ENCODE measurements at regions not wholly inside any gene's neighbourhood (a gene's known extent, or its start where the extent isn't known, plus 50 kb on each side); places are given as distances from the start of the nearest gene placed in this dataset.

DNA sequence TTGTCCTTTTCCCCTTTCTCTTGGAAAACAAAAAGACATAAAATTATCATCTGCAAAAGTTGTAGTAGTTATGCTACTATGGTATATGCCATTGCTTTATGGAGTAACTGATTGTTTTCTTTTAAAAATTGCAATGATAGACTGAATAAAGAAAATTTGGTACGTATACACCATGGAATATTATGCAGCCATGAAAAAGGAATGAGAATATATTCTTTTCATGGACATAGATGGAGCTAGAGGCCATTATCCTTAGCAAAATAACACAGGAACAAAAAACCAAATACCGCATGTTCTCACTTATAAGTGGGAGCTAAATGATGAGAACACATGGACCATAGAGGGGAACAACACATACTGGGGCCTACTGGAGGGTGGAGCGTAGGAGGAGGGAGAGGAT lies 538.8 kb downstream of the PLXDC2 start:
- Histone ChIP-seq H3K9me3 (ENCODE audit: control insufficient read depth in 4 of 4, low read length in 3 of 4) (peaks cover 0 to 3% (median 0%) of the 10 kb centered on the region in 4 donors), H3K4me1 (ENCODE audit: control insufficient read depth in 4 of 4, insufficient read depth in 4 of 4, low read length in 3 of 4) (no peaks in the 10 kb centered on the region), H3K36me3 (ENCODE audit: control insufficient read depth in 4 of 4, insufficient read depth in 3 of 4, low read depth in 1 of 4, low read length in 3 of 4) (no peaks in the 10 kb centered on the region), H3K4me3 (ENCODE audit: low read depth in 1 of 3, low read length in 3 of 3) (no peak overlapping the region), H3K9ac (ENCODE audit: low read depth in 1 of 2, low read length in 2 of 2) (no peak overlapping the region), H3K27ac (ENCODE audit: low read depth in 1 of 2, low read length in 2 of 2) (no peak overlapping the region), H3K27me3 (ENCODE audit: control insufficient read depth in 4 of 4, insufficient read depth in 4 of 4, low read length in 3 of 4) (no peaks in the 10 kb centered on the region)
- TF ChIP-seq EGR1 (IDR thresholded peaks at IDR 0.05; ENCODE audit: low read depth in 2 of 2) (no peak), GABPA (IDR thresholded peaks at IDR 0.05 in 1 of 2, conservative IDR thresholded peaks at IDR 0.05 in 1 of 2) (no peak), SP1 (IDR thresholded peaks at IDR 0.05) (no peak), YY1 (IDR thresholded peaks at IDR 0.05) (no peak)
- TF ChIP-seq, protein P1, sequence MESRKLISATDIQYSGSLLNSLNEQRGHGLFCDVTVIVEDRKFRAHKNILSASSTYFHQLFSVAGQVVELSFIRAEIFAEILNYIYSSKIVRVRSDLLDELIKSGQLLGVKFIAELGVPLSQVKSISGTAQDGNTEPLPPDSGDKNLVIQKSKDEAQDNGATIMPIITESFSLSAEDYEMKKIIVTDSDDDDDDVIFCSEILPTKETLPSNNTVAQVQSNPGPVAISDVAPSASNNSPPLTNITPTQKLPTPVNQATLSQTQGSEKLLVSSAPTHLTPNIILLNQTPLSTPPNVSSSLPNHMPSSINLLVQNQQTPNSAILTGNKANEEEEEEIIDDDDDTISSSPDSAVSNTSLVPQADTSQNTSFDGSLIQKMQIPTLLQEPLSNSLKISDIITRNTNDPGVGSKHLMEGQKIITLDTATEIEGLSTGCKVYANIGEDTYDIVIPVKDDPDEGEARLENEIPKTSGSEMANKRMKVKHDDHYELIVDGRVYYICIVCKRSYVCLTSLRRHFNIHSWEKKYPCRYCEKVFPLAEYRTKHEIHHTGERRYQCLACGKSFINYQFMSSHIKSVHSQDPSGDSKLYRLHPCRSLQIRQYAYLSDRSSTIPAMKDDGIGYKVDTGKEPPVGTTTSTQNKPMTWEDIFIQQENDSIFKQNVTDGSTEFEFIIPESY (IDR thresholded peaks at IDR 0.05), result no peak
- TF ChIP-seq, protein P2, sequence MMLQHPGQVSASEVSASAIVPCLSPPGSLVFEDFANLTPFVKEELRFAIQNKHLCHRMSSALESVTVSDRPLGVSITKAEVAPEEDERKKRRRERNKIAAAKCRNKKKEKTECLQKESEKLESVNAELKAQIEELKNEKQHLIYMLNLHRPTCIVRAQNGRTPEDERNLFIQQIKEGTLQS (IDR thresholded peaks at IDR 0.05), result no peak
- no peak for DNase-seq (ENCODE audit: low spot score)
- 62% methylated on average over 3 of the region's 3 CpGs for WGBS

DNA sequence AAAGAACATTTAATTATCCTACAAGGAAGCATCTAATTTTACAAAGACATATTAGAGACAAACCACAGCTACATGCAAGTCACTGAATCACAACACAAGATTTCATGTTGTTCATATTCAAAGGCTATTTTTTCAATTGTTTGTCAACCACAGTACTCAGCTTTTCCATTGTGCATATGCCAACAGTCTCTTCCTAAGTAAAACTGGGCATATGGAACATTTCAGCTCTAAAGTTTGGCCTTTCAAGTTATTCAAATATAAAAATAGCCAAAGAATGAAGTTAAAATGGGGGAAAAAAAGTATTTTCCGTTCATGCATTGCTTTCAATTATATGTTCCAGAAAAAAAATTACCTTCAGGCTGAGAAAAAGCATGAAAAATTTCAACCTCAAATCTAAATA lies 537.9 kb downstream of the PLXDC2 start:
- WGBS, result 78% methylated on average over 1 of the region's 1 CpG
- no peaks in the 10 kb centered on the region for H3K36me3 ChIP-seq (ENCODE audit: control insufficient read depth in 4 of 4, insufficient read depth in 3 of 4, low read depth in 1 of 4, low read length in 3 of 4)
- no peak for DNase-seq (ENCODE audit: low spot score)

DNA sequence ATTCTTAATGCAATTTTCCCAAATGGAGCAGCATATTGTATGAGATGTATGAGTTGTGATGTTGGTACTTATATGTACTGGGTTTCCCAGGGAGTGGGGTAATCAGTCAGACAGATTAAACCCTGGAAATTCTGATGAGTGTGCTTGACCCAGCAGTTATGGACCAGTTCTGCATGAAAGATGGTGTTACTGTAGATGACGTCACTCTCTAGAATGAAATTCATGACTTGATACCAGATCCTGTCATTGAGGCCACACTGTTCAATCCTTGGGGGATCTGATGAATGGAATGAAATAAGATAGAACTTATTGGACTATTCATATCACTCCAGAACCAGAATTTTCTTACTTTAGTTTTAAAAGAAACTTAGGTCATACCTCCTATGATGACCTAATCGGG lies 534.3 kb downstream of the PLXDC2 start:
- Histone ChIP-seq H3K9ac (ENCODE audit: low read depth in 1 of 2, low read length in 2 of 2) (no peak overlapping the region), H3K36me3 (ENCODE audit: control insufficient read depth in 4 of 4, insufficient read depth in 3 of 4, low read depth in 1 of 4, low read length in 3 of 4) (no peaks in the 10 kb centered on the region), H3K4me1 (ENCODE audit: control insufficient read depth in 4 of 4, insufficient read depth in 4 of 4, low read length in 3 of 4) (no peaks in the 10 kb centered on the region), H3K4me3 (ENCODE audit: low read depth in 1 of 3, low read length in 3 of 3) (no peak overlapping the region), H3K27me3 (ENCODE audit: control insufficient read depth in 4 of 4, insufficient read depth in 4 of 4, low read length in 3 of 4) (no peaks in the 10 kb centered on the region), H3K27ac (ENCODE audit: low read depth in 1 of 2, low read length in 2 of 2) (no peak overlapping the region), H3K9me3 (ENCODE audit: control insufficient read depth in 4 of 4, low read length in 3 of 4) (no peaks in the 10 kb centered on the region)
- TF ChIP-seq GABPA (IDR thresholded peaks at IDR 0.05 in 1 of 2, conservative IDR thresholded peaks at IDR 0.05 in 1 of 2), result no peak
- no peak for TF ChIP-seq NR2F2 (IDR thresholded peaks at IDR 0.05)
- TF ChIP-seq TAF1 (conservative IDR thresholded peaks at IDR 0.05), result no peak
- TF ChIP-seq, protein P3, sequence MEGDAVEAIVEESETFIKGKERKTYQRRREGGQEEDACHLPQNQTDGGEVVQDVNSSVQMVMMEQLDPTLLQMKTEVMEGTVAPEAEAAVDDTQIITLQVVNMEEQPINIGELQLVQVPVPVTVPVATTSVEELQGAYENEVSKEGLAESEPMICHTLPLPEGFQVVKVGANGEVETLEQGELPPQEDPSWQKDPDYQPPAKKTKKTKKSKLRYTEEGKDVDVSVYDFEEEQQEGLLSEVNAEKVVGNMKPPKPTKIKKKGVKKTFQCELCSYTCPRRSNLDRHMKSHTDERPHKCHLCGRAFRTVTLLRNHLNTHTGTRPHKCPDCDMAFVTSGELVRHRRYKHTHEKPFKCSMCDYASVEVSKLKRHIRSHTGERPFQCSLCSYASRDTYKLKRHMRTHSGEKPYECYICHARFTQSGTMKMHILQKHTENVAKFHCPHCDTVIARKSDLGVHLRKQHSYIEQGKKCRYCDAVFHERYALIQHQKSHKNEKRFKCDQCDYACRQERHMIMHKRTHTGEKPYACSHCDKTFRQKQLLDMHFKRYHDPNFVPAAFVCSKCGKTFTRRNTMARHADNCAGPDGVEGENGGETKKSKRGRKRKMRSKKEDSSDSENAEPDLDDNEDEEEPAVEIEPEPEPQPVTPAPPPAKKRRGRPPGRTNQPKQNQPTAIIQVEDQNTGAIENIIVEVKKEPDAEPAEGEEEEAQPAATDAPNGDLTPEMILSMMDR (IDR thresholded peaks at IDR 0.05; ENCODE audit: low read depth, low read length, missing input control), result no peak
- no peak for TF ChIP-seq HNF4G (IDR thresholded peaks at IDR 0.05)
- WGBS, result 91% methylated on average over 2 of the region's 2 CpGs
- DNase-seq (ENCODE audit: low spot score), result no peak

More for the DNA sequence above, 537.9 kb downstream of the PLXDC2 start:
- no peak overlapping the region for H3K9ac ChIP-seq (ENCODE audit: low read depth in 1 of 2, low read length in 2 of 2)
- H3K27ac ChIP-seq (ENCODE audit: low read depth in 1 of 2, low read length in 2 of 2), result no peak overlapping the region
- no peak overlapping the region for H3K4me3 ChIP-seq (ENCODE audit: low read depth in 1 of 3, low read length in 3 of 3)
- H3K27me3 ChIP-seq (ENCODE audit: control insufficient read depth in 4 of 4, insufficient read depth in 4 of 4, low read length in 3 of 4), result no peaks in the 10 kb centered on the region
- TF ChIP-seq HNF4A (conservative IDR thresholded peaks at IDR 0.05), result no peak
- peaks cover 0 to 3% (median 0%) of the 10 kb centered on the region in 4 donors for H3K9me3 ChIP-seq (ENCODE audit: control insufficient read depth in 4 of 4, low read length in 3 of 4)
- no peaks in the 10 kb centered on the region for H3K4me1 ChIP-seq (ENCODE audit: control insufficient read depth in 4 of 4, insufficient read depth in 4 of 4, low read length in 3 of 4)

All from liver (tissue), 8 donors.